ENCODE measurements at regions not wholly inside any gene's neighbourhood (a gene's known extent, or its start where the extent isn't known, plus 50 kb on each side); places are given as distances from the start of the nearest gene placed in this dataset.
"Not testable (repeated sequence)": the region's sequence is repeated elsewhere in the genome, so short reads cannot be mapped to it uniquely, and the experiment has no call there.

DNA sequence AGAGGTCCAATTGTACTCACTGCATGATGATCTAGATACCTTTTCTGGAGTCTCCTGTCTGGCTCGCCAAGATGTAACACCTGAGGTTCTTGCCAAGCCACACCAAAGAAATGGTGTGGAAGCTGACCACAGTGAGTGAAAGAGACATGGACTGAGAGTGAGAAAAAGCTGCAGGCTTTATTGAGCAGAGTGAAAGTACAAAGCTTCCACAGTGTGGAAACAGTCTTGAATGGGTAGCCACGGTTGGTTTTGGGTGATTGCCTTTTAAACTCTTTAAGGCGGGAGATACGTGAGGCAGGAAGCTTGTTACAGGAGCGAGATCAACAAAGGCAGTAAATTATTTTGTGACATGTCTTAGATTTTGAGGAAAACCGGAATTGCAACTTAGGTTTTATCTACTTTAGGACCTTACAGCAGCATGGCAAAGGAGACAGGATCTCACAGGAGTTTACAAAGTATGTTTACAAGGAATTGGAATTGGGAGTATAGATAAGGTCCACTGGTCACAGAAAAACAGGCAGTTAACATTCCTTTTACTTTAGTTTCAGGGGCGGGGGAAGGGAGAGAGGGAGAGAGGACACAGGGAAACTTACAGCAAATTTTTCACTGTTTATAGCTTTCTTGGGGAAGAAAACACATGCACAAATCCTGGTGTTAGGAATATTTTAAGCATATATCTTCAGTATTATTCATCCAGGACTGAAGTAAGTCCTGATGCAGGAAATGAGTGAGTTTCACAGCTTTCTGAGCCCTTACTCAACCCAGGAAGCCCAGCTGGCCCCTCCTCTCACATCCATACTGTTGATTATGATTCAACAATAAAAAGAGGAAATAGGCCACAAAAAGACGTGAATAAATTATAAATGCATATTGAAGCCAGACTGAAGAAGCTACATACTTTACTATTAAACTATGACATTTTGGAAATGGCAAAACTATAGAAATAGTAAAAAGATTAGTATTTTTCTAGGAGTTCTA lies 257.6 kb upstream of the MBL2 start:
- TF ChIP-seq, protein P1, sequence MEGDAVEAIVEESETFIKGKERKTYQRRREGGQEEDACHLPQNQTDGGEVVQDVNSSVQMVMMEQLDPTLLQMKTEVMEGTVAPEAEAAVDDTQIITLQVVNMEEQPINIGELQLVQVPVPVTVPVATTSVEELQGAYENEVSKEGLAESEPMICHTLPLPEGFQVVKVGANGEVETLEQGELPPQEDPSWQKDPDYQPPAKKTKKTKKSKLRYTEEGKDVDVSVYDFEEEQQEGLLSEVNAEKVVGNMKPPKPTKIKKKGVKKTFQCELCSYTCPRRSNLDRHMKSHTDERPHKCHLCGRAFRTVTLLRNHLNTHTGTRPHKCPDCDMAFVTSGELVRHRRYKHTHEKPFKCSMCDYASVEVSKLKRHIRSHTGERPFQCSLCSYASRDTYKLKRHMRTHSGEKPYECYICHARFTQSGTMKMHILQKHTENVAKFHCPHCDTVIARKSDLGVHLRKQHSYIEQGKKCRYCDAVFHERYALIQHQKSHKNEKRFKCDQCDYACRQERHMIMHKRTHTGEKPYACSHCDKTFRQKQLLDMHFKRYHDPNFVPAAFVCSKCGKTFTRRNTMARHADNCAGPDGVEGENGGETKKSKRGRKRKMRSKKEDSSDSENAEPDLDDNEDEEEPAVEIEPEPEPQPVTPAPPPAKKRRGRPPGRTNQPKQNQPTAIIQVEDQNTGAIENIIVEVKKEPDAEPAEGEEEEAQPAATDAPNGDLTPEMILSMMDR (IDR thresholded peaks at IDR 0.05): not testable (repeated sequence)
- TF ChIP-seq POLR2A, EP300 (IDR thresholded peaks at IDR 0.05): not testable (repeated sequence)
